ENCODE measurements at regions not wholly inside any gene's neighbourhood (a gene's known extent, or its start where the extent isn't known, plus 50 kb on each side); places are given as distances from the start of the nearest gene placed in this dataset.

DNA sequence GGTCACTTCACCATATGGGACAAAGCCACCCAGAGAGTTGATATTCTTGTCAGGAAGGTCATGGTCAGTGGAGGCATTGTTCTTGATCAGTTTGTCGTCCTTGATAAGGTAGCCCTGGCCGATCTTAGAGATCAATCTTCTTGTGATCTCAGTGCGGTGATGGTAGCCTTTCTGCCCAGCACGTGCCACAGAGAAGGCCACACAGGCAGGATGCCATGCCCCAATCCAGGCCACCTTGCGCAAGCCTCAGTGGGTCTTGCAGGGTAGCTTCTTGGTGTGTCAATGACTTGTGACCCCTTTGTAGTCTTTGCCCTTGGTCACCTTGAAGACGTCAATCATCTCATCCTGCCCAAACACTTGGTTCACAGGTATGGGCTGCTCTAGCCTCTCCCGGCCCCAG lies 143.9 kb upstream of the ASB18 start:
- H3K4me3 ChIP-seq (ENCODE audit: insufficient read depth, low read depth, low read length) = no peak overlapping the region
- no peaks in the 10 kb centered on the region for H3K4me1 ChIP-seq (ENCODE audit: control insufficient read depth, insufficient read depth, low read length)
- H3K27me3 ChIP-seq (ENCODE audit: control insufficient read depth, insufficient read depth, low read length, poor library complexity, severe bottlenecking) = no peaks in the 10 kb centered on the region
- no peak overlapping the region for H3K27ac ChIP-seq (ENCODE audit: insufficient read depth, low read depth, low read length, poor library complexity, severe bottlenecking)
- H3K36me3 ChIP-seq (ENCODE audit: control insufficient read depth, insufficient read depth, low read length) = no peaks in the 10 kb centered on the region
- 95 to 96% methylated on average over 7 of the region's 7 CpGs for WGBS, 2 experiments
- H3K9me3 ChIP-seq (ENCODE audit: control insufficient read depth, low read length) = no peaks in the 10 kb centered on the region

DNA sequence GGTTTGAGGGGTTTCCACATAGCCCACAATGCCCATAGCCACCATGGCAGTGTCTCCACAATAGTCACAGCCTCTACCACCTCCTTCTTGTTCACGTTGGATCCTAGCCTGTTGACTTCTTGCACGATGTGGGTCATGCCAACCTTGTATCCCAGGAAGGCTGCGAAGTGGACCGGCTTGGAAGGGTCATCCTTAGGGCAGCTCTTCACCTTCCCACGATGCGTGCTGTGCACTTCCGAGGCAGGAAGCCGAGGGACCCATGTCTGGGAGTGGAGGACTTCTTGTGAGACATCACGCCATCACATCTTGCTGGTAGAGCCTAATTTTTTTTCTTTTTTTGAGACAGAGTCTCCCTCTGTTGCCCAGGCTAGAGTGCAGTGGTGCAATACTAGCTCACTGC lies 144.6 kb upstream of the ASB18 start:
- H3K4me3 ChIP-seq (ENCODE audit: insufficient read depth, low read depth, low read length) = no peak overlapping the region
- no peaks in the 10 kb centered on the region for H3K27me3 ChIP-seq (ENCODE audit: control insufficient read depth, insufficient read depth, low read length, poor library complexity, severe bottlenecking)
- H3K36me3 ChIP-seq (ENCODE audit: control insufficient read depth, insufficient read depth, low read length) = no peaks in the 10 kb centered on the region
- no peak overlapping the region for H3K27ac ChIP-seq (ENCODE audit: insufficient read depth, low read depth, low read length, poor library complexity, severe bottlenecking)
- no peaks in the 10 kb centered on the region for H3K9me3 ChIP-seq (ENCODE audit: control insufficient read depth, low read length)
- WGBS, 2 experiments = 97 to 98% methylated on average over 9 of the region's 9 CpGs
- no peaks in the 10 kb centered on the region for H3K4me1 ChIP-seq (ENCODE audit: control insufficient read depth, insufficient read depth, low read length)

DNA sequence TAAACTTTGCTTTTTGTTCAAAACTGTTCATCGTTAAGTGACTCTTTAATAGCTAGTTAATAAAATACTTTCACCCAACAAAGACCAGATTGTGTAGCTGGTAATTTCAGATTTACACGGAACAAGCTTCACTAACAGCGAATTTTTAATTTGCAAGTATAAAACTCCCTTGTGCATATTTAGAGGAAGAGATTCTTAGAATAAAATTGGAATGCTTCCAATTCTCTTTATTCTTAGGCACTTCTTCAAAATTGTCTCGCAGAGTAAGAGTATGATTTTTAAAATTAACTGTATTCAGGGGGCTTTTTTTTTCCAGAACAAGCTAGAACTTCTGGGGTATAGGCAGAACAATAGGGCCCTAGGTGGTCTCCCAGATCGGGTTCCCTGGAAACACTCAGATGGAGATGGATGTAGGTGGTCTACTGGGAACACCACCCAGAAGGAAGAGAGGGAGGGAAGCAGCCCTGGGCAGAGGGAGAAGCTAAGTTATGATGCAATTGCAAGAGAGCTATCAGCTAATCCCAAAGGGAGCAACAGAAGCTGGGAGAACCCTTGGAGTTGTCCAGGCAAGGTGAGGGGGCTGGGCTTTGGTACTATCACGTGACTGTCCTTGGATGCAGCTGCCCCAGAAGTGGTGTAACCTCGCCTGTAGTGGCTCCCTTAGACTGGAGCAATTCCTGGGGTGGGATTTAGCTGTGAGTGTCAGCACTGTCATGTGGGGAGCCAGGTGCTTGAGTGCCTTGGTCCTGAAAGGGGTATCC lies 151.7 kb upstream of the ASB18 start:
- Histone ChIP-seq H3K36me3 (ENCODE audit: control insufficient read depth, insufficient read depth, low read length) (no peaks in the 10 kb centered on the region), H3K4me3 (ENCODE audit: insufficient read depth, low read depth, low read length) (no peak overlapping the region), H3K27ac (ENCODE audit: insufficient read depth, low read depth, low read length, poor library complexity, severe bottlenecking) (no peak overlapping the region), H3K27me3 (ENCODE audit: control insufficient read depth, insufficient read depth, low read length, poor library complexity, severe bottlenecking) (no peaks in the 10 kb centered on the region), H3K4me1 (ENCODE audit: control insufficient read depth, insufficient read depth, low read length) (no peaks in the 10 kb centered on the region), H3K9me3 (ENCODE audit: control insufficient read depth, low read length) (no peaks in the 10 kb centered on the region)
- WGBS, 2 experiments = 70 to 76% methylated on average over 6 of the region's 7 CpGs

DNA sequence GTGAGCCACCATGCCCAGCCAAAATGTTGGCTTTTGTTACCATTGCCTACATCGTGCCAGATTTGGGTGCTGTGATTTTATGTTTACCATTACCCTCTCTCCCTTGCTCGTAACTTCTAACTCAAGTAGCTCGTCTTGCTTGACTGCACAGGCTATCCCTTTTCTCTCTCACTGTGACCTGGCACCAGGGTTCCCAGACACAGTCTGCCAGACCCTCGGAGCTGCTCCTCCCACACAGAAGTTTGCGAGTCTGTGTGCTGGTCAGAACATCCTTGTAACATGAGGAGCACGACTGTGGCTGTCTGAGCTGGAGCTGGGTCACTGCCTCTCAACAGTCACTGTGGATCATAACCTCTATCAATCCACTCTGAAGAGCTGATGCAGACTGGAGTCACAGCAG lies 152.5 kb upstream of the ACKR3 start:
- Histone ChIP-seq H3K27ac (ENCODE audit: insufficient read depth, low read depth, low read length, poor library complexity, severe bottlenecking) (no peak overlapping the region), H3K9me3 (ENCODE audit: control insufficient read depth, low read length) (no peaks in the 10 kb centered on the region), H3K27me3 (ENCODE audit: control insufficient read depth, insufficient read depth, low read length, poor library complexity, severe bottlenecking) (no peaks in the 10 kb centered on the region), H3K36me3 (ENCODE audit: control insufficient read depth, insufficient read depth, low read length) (no peaks in the 10 kb centered on the region), H3K4me3 (ENCODE audit: insufficient read depth, low read depth, low read length) (no peak overlapping the region), H3K4me1 (ENCODE audit: control insufficient read depth, insufficient read depth, low read length) (no peaks in the 10 kb centered on the region)
- WGBS, 2 experiments = 88 to 92% methylated on average over 6 of the region's 6 CpGs

DNA sequence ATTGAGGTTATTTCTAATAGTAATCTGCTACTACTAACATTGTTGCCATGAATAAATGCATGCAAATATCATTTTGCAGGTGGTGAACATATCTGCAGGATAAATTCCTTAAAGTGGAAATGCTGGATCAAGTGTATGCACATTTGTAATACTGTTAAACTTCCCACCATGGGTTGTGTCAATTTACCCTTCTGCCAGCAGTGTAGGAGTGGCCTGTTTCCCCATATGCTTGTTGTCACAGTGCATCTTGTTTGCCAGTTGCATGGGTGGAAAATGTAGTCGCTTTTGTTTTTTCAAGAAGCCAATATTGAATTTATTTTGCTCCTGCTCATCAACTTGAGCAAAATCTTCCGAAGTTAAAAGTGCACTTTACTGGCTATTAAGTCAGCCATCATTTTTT lies 139.0 kb upstream of the ACKR3 start:
- Histone ChIP-seq H3K27ac (ENCODE audit: insufficient read depth, low read depth, low read length, poor library complexity, severe bottlenecking) (no peak overlapping the region), H3K9me3 (ENCODE audit: control insufficient read depth, low read length) (no peaks in the 10 kb centered on the region), H3K4me1 (ENCODE audit: control insufficient read depth, insufficient read depth, low read length) (no peaks in the 10 kb centered on the region), H3K4me3 (ENCODE audit: insufficient read depth, low read depth, low read length) (no peak overlapping the region), H3K27me3 (ENCODE audit: control insufficient read depth, insufficient read depth, low read length, poor library complexity, severe bottlenecking) (no peaks in the 10 kb centered on the region), H3K36me3 (ENCODE audit: control insufficient read depth, insufficient read depth, low read length) (no peaks in the 10 kb centered on the region)
- WGBS, 2 experiments = 97 to 100% methylated on average over 2 of the region's 2 CpGs

DNA sequence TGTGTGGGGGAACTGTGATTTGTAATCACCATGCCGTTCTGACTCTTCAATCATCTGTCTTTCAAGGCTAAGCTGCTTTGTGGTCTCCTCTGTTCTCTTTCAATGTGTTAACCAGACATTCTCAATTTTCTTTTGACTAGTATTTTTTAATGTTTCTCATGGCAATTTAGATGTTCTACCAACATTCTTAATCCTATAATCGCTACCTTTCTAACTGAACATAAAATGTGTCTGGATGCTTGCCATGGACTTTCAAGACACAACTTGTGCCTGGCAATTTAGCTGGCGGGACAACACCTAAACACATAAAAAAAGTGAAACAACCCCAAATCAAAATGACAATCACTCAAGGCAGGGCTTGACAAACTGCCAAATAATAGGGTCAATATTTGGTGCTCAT lies 135.0 kb upstream of the ACKR3 start:
- Histone ChIP-seq H3K4me1 (ENCODE audit: control insufficient read depth, insufficient read depth, low read length) (no peaks in the 10 kb centered on the region), H3K27ac (ENCODE audit: insufficient read depth, low read depth, low read length, poor library complexity, severe bottlenecking) (no peak overlapping the region), H3K36me3 (ENCODE audit: control insufficient read depth, insufficient read depth, low read length) (no peaks in the 10 kb centered on the region), H3K4me3 (ENCODE audit: insufficient read depth, low read depth, low read length) (no peak overlapping the region), H3K27me3 (ENCODE audit: control insufficient read depth, insufficient read depth, low read length, poor library complexity, severe bottlenecking) (no peaks in the 10 kb centered on the region), H3K9me3 (ENCODE audit: control insufficient read depth, low read length) (no peaks in the 10 kb centered on the region)
- 79 to 93% methylated on average over 2 to 3 of the region's 3 CpGs for WGBS, 2 experiments

DNA sequence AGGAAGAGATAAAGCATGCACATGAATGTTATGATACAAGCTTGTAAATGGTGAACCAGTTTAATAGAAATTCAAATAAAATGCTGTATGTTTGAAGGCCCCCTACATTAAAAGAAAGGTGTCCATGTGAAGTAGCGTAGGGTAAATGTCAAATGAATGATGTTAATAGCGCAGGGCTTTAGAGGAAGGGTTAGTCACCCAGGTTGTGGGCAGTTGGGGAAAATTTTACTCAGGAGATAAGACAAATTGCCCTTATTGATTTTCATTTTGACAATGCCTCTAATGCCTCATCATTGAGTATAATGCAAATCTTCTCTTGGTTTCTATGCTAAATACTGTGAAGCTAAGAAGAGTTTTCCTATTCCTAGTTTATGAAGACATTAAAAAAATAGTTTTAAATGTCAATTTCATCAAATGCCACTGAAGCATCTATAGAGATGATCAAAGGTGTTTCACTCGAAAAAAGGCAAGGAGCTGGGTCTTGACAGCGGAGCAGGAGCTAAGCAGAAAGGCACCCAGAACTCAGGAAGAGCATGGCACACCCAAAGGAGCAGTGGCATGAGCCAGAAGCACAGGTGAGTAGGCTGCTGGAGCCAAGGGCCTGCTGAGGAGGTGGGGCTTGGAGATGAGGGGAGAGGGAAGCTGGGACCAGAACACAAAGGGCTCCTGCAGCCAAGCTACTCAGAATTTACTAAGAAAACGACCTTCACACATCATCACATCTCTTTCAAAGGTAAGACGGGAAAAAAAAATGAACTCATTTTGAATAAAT lies 129.3 kb upstream of the ACKR3 start:
- H3K4me1 ChIP-seq (ENCODE audit: control insufficient read depth, insufficient read depth, low read length) = no peaks in the 10 kb centered on the region
- H3K27ac ChIP-seq (ENCODE audit: insufficient read depth, low read depth, low read length, poor library complexity, severe bottlenecking) = no peak overlapping the region
- no peaks in the 10 kb centered on the region for H3K27me3 ChIP-seq (ENCODE audit: control insufficient read depth, insufficient read depth, low read length, poor library complexity, severe bottlenecking)
- H3K9me3 ChIP-seq (ENCODE audit: control insufficient read depth, low read length) = no peaks in the 10 kb centered on the region
- 94 to 96% methylated on average over 4 of the region's 6 CpGs for WGBS, 2 experiments
- no peak overlapping the region for H3K4me3 ChIP-seq (ENCODE audit: insufficient read depth, low read depth, low read length)
- no peaks in the 10 kb centered on the region for H3K36me3 ChIP-seq (ENCODE audit: control insufficient read depth, insufficient read depth, low read length)

DNA sequence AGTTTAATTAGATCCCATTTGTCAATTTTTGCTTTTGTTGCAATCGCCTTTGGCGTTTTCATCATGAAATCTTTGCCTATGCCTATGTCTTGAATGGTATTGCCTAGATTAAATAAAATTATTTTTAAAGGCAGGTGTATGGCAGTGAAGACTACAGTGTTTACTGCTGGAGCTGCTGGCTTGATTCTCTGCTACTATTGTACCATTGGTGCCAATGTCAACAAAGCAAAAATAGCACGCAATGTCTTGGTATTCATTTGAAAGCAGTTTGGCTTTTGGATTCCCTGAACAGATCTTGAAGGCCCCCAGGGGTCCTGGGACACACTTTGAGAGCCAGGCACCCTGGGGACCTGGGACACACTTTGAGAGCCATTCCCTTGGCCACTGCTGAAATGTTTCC lies 125.4 kb upstream of the ACKR3 start:
- Histone ChIP-seq H3K36me3 (ENCODE audit: control insufficient read depth, insufficient read depth, low read length) (no peaks in the 10 kb centered on the region), H3K27ac (ENCODE audit: insufficient read depth, low read depth, low read length, poor library complexity, severe bottlenecking) (no peak overlapping the region), H3K4me3 (ENCODE audit: insufficient read depth, low read depth, low read length) (no peak overlapping the region), H3K27me3 (ENCODE audit: control insufficient read depth, insufficient read depth, low read length, poor library complexity, severe bottlenecking) (no peaks in the 10 kb centered on the region), H3K9me3 (ENCODE audit: control insufficient read depth, low read length) (no peaks in the 10 kb centered on the region), H3K4me1 (ENCODE audit: control insufficient read depth, insufficient read depth, low read length) (no peaks in the 10 kb centered on the region)
- 93 to 95% methylated on average over 3 of the region's 3 CpGs for WGBS, 2 experiments

DNA sequence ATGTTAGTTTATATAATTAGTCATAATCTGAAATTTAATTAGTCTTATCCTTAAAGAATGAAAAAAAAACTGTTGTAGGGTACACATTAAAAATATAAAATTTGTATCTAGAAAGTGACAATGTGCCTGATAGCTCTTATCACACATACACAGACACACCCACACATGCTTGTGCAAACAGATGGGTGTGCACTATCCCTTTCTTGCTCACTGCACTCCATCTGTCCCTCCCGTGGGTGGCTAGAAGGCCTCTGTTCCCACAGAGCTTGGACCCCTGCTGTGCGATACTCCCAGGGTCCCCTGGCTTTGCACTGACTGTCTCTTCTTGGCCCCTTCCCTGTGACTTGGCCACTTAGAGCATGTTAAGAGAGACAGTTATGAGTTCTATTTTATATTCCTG lies 123.9 kb upstream of the ACKR3 start:
- Histone ChIP-seq H3K4me1 (ENCODE audit: control insufficient read depth, insufficient read depth, low read length) (no peaks in the 10 kb centered on the region), H3K27me3 (ENCODE audit: control insufficient read depth, insufficient read depth, low read length, poor library complexity, severe bottlenecking) (no peaks in the 10 kb centered on the region), H3K36me3 (ENCODE audit: control insufficient read depth, insufficient read depth, low read length) (no peaks in the 10 kb centered on the region), H3K27ac (ENCODE audit: insufficient read depth, low read depth, low read length, poor library complexity, severe bottlenecking) (no peak overlapping the region), H3K9me3 (ENCODE audit: control insufficient read depth, low read length) (no peaks in the 10 kb centered on the region), H3K4me3 (ENCODE audit: insufficient read depth, low read depth, low read length) (no peak overlapping the region)
- 87 to 92% methylated on average over 2 of the region's 2 CpGs for WGBS, 2 experiments

DNA sequence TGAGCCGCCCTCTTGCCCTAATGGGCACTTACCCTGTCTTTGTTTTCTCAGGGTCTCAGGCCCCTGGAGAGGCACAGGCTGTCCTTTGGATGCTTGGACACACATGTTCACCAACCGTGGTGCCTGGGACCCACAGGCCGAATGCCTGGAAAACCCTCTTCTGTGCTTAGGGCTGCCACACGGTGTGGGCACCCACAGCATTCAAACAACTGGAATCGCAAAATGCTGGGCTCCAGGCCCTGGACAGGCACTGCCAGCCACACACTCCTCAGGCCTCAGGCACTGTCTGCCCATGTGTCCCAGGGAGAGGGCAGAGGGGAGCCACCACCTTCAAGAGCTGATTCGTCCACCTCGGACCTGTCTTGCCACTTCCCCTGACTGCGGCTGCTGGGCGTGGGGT lies 123.1 kb upstream of the ACKR3 start:
- Histone ChIP-seq H3K27ac (ENCODE audit: insufficient read depth, low read depth, low read length, poor library complexity, severe bottlenecking) (no peak overlapping the region), H3K36me3 (ENCODE audit: control insufficient read depth, insufficient read depth, low read length) (no peaks in the 10 kb centered on the region)
- WGBS, 2 experiments = 94 to 96% methylated on average over 9 of the region's 9 CpGs

More for the DNA sequence above, 123.1 kb upstream of the ACKR3 start:
- H3K27me3 ChIP-seq (ENCODE audit: control insufficient read depth, insufficient read depth, low read length, poor library complexity, severe bottlenecking) = no peaks in the 10 kb centered on the region
- H3K4me1 ChIP-seq (ENCODE audit: control insufficient read depth, insufficient read depth, low read length) = no peaks in the 10 kb centered on the region
- H3K9me3 ChIP-seq (ENCODE audit: control insufficient read depth, low read length) = no peaks in the 10 kb centered on the region
- no peak overlapping the region for H3K4me3 ChIP-seq (ENCODE audit: insufficient read depth, low read depth, low read length)

Measured in ectodermal cell (in vitro differentiated cells).